ENCODE measurements at regions not wholly inside any gene's neighbourhood (a gene's known extent, or its start where the extent isn't known, plus 50 kb on each side); places are given as distances from the start of the nearest gene placed in this dataset.

- no peak for ATAC-seq
- H3K4me3 Mint-ChIP-seq, result peak overlapping the region; percentile 87
- H3K27me3 Mint-ChIP-seq (ENCODE audit: low read depth), result peaks cover 74% of the 10 kb centered on the region
- CTCF ChIA-PET, result interaction anchor here (1.0 to 2.0 kb wide), 10 partner anchors 9 to 138 kb away, joined by 3 to 21 read pairs (median 6); no protein-coding TSS in a partner anchor
- peaks cover 8% of the 10 kb centered on the region; the same call in 1 of the 2 replicates for H3K9me3 Mint-ChIP-seq
- H3K4me1 Mint-ChIP-seq, result peaks cover 14% of the 10 kb centered on the region
- DNase-seq (ENCODE audit: low spot score), result no peak
- H3K36me3 Mint-ChIP-seq, result no peaks in the 10 kb centered on the region; the same call in 1 of the 2 replicates
- TF ChIP-seq SP1 (CRISPR knock-in tag; conservative IDR thresholded peaks at IDR 0.05) (no peak), ZSCAN18 (CRISPR knock-in tag; IDR thresholded peaks at IDR 0.05) (no peak), CBFB (CRISPR knock-in tag; IDR thresholded peaks at IDR 0.05; ENCODE audit: low read depth) (no peak), ATF1 (CRISPR knock-in tag; IDR thresholded peaks at IDR 0.05) (no peak), NR1H2 (CRISPR knock-in tag; IDR thresholded peaks at IDR 0.05) (no peak), ZNF219 (CRISPR knock-in tag; IDR thresholded peaks at IDR 0.05; ENCODE audit: borderline replicate concordance) (no peak), ZNF263 (CRISPR knock-in tag; IDR thresholded peaks at IDR 0.05; ENCODE audit: low read depth) (no peak), RELA (CRISPR knock-in tag; IDR thresholded peaks at IDR 0.05; ENCODE audit: borderline replicate concordance) (no peak), FOXK1 (CRISPR knock-in tag; IDR thresholded peaks at IDR 0.05) (no peak), NR2C2 (CRISPR knock-in tag; IDR thresholded peaks at IDR 0.05) (no peak)
- POLR2A ChIA-PET, result interaction anchor here (0.5 to 1.0 kb wide), 2 partner anchors 14 to 65 kb away, joined by 3 read pairs; no protein-coding TSS in a partner anchor
- 0 out of 2 replicates have a peak overlapping the region, but pooled peaks have one; percentile 18 for H3K27ac Mint-ChIP-seq
These were observed 108.7 kb downstream of the GPX5 start for GRCh38 chr6:28634411-28634760.

GRCh38 chr6:28634761-28635546 lies 109.3 kb downstream of the GPX5 start:
- ChIA-PET CTCF (interaction anchor here (1.0 to 2.0 kb wide), 10 partner anchors 9 to 139 kb away, joined by 3 to 21 read pairs (median 6); no protein-coding TSS in a partner anchor), POLR2A (interaction anchor here (0.5 to 1.0 kb wide), 4 partner anchors 14 to 147 kb away, joined by 3 to 5 read pairs (median 4); no protein-coding TSS in a partner anchor)
- ATAC-seq, result peak; percentile 84
- peaks cover 9% of the 10 kb centered on the region; the same call in 1 of the 2 replicates for H3K9me3 Mint-ChIP-seq
- H3K27ac Mint-ChIP-seq, result peak overlapping the region; percentile 18; the same call in 1 of the 2 replicates
- H3K4me3 Mint-ChIP-seq, result peak overlapping the region; percentile 87
- peak; percentile 70 for DNase-seq (ENCODE audit: low spot score)
- H3K27me3 Mint-ChIP-seq (ENCODE audit: low read depth), result peaks cover 74% of the 10 kb centered on the region
- peaks cover 14% of the 10 kb centered on the region for H3K4me1 Mint-ChIP-seq
- H3K36me3 Mint-ChIP-seq, result no peaks in the 10 kb centered on the region; the same call in 1 of the 2 replicates
- TF ChIP-seq IRF1 (CRISPR knock-in tag; IDR thresholded peaks at IDR 0.05) (no peak), MYBL2 (CRISPR knock-in tag; IDR thresholded peaks at IDR 0.05) (no peak), ATF1 (CRISPR knock-in tag; IDR thresholded peaks at IDR 0.05) (no peak), SOX15 (CRISPR knock-in tag; IDR thresholded peaks at IDR 0.05) (no peak), ZNF138 (CRISPR knock-in tag; conservative IDR thresholded peaks at IDR 0.05) (no peak), ELF4 (CRISPR knock-in tag; IDR thresholded peaks at IDR 0.05; ENCODE audit: low read depth) (no peak), GABPB1 (CRISPR knock-in tag; IDR thresholded peaks at IDR 0.05) (peak; percentile 37; the same call in 1 of the 2 replicates), JUN (CRISPR knock-in tag; IDR thresholded peaks at IDR 0.05) (no peak), ZNF512 (CRISPR knock-in tag; IDR thresholded peaks at IDR 0.05; ENCODE audit: borderline replicate concordance) (no peak), NFATC4 (CRISPR knock-in tag; IDR thresholded peaks at IDR 0.05) (no peak), FOXP4 (CRISPR knock-in tag; IDR thresholded peaks at IDR 0.05) (0 out of 2 replicates have a peak, but pooled peaks have one; percentile 34), ZNF396 (CRISPR knock-in tag; IDR thresholded peaks at IDR 0.05; ENCODE audit: borderline replicate concordance) (no peak), ESRRA (CRISPR knock-in tag; IDR thresholded peaks at IDR 0.05; ENCODE audit: borderline replicate concordance) (no peak), STAT6 (CRISPR knock-in tag; conservative IDR thresholded peaks at IDR 0.05; ENCODE audit: low read depth) (no peak), MLX (CRISPR knock-in tag; IDR thresholded peaks at IDR 0.05) (no peak), SP1 (CRISPR knock-in tag; conservative IDR thresholded peaks at IDR 0.05) (0 out of 2 replicates have a peak, but pooled peaks have one; percentile 43)

Data from WTC11 (cell line).